COLO668 (cell line): ENCODE measurements at regions not wholly inside any gene's neighbourhood (a gene's known extent, or its start where the extent isn't known, plus 50 kb on each side); places are given as distances from the start of the nearest gene placed in this dataset.
"Not testable (repeated sequence)": the region's sequence is repeated elsewhere in the genome, so short reads cannot be mapped to it uniquely, and the experiment has no call there.

ENCODE experiments used
- DNase-seq: peaks from one replicate; lab custom pipeline; 2025; ENCODE audit not compliant: unreplicated experiment; lab: John Stamatoyannopoulos, UW

DNA sequence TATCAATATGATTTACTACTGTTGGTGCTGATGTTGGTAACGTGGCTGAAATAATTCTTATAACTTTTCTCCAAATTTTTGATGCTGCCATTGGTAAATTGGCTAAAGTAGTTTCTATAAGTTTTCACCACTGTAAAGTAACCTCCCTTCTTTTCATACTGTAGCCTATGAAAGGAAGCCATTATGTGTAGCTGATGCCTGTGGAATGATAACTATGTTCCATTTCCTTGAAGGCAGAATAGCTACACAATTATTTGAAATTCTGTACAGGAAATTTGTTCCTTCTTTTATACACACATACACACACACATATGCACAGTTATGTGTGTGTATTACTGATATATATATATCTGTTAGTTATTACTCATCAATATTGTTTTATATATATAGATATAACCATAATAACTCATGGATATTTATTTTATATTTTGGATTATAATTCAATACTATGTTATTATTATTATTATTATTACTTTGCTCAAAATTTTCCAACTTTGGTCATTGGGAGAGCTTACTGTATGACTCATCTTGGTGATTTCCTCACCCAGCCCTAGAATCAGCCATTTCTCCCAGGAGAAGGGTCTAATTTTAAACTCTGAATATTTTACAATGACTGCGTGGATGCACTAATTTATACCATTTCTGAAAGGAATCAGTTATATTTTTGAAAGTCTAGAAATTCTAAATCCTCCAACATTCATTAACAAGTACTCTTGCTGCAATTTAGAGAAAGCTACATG lies 1677.7 kb downstream of the SUCLG1 start:
- no peak for DNase-seq

DNA sequence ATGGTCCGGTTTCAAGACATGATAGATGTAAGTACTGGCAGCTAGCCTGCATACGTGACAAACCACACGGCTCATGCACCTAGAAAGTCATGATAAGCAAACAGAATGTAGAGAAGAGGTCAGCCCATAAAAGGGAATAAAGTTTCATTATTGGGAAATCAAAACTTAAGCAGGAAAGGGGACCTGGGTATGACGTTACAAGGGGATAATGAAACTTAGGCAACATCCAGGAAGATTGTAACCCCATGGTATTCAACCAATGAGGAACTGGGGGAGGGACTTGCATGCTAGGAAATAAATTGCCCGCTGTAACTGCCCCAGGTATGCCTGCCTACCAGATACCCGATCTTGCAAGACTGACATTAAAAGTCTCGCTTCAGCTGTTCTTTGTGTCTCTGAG lies 1679.0 kb downstream of the SUCLG1 start:
- no peak for DNase-seq

DNA sequence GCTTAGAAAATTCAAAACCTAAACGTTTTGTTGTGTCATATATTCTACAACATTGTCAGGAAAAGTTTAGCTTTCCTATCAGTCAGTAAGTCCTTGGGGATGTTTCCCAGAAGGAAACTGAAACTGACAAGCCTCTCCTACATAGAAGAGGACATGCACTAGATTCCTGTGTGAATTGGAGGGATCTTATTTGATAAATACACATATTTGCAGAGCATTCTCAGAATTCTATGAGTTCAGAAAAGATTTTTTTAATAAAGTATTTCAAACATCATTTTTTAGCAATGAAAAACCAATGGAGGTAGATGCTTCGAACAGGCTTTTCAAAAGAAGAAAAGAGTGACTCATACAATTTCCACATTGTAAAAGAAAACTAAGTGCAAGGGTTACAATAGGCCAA lies 1706.7 kb downstream of the SUCLG1 start:
- no peak for DNase-seq

DNA sequence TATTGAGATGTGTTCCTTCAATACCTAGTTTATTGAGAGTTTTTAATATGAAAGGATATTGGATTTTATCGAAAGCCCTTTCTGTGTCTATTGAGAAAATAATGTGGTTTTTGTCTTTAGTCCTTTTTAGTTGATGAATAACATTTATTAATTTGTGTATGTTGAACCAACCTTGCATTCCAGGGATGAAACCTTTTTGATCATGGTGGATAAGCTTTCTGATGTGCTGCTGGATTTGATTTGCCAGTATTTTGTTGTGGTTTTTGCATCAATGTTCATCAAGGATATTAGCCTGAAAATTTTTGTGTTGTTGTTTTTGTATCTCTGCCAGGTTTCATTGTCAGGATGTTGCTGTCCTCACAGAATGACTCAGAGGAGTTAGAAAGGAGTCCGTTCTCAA lies 1710.4 kb downstream of the SUCLG1 start:
- DNase-seq, result no peak

DNA sequence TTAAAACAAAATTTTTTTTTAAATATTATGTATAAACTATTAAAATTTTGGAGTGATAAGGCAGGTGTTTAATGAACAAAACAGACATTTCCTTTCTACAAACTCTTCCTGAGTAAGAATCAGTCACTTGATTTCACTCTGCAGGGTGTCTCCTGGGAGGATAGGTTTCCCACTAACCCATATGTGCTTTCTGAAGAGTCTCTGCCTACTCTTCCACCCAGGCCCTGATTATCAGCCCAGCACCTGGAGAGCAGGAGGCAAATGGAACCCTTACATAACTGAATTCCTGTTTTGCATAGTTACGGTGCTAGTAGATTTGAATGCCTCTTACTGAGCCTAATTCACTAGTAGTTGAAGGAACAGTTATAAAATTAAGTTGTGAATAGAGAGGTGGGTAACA lies 1718.6 kb downstream of the SUCLG1 start:
- DNase-seq, result no peak

DNA sequence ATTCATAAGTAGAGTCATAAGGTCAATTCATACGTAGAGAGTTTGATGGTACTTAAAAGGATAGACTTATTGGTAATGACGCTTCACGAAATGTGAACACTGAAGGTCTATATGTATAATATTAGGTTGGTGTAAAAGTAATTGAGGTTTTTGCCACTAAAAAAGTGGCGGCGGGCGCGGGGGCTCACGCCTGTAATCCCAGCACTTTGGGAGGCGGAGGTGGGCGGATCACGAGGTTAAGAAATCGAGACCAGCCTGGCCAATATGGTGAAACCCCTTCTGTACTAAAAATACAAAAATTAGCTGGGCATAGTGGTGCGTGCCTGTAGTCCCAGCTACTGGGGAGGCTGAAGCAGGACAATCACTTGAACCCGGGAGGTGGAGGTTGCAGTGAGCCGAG lies 1721.1 kb downstream of the SUCLG1 start:
- DNase-seq, result not testable (repeated sequence)

DNA sequence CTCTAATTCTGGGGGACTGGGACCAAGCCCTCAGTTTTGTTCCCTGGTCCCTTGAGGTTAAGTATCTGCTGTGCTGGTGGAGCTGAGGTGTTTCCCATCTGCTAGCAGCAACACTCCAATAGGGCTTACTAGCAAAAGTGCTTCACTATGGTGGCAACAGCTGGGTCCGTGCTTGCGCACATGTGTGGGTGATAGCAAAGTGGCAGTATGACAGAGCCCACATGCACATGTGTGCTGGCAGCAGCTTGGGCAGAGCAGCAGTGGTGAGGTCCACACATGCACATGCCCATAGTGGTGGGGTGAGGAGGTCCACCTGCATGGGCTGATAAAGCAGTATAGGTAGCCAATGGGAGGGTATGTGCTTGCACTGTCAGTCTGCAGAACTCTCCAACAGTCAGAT lies 1723.7 kb downstream of the SUCLG1 start:
- no peak for DNase-seq

DNA sequence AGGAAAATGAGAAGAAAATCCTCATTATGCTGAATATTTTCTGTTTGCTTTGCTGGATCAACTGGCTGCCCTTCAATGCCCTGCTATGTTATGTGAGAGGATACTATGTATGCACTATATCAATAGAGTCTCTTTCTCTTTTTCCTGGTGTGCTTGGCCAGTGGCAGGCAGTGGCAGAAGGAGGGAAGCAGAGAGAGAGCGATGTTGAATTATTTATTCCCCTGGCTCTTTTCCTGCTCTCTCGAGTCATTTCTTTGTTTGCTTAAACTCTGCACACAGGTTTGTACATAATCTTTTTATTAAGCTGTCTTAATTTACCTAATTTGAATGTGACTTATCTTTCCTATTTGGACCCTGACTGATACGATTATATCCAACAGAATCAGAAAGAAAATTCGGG lies 1727.3 kb downstream of the SUCLG1 start:
- DNase-seq, result peak; percentile 3

DNA sequence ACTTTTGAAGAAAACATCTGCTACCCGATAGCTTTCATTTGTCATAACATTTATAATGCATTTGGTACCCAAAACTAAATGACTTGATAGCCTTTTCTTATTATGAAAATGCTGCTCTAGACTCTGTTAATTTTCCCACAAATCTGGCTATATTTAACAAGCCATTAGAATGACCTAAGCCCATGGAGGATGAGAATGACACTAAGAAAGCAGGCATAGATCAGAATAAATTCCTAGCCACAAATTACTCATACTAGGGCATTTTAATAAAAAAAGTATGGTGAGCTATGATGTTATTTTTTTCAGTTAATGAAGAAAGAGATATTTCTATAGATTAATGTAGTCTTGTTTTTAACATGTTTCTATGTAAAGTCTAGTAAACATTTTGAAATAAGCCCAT lies 1728.3 kb downstream of the SUCLG1 start:
- DNase-seq, result no peak

DNA sequence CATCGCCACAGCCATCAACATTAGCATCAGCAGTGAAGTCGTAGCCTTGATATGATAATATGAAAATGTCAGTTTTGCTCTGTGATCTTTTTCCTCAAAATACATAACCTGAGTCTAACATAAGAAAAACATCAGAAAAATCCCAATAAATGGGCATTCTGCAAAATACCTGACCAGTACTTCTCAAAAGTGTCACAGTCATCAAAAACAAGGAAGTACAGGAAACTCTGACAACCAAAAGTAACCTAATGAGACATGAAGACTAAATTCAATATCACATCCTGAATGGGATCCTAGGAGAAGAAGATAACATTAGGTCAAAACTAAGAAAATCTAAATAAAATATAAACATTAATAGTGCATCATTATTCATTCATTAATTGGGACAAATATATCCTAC lies 1731.0 kb downstream of the SUCLG1 start:
- no peak for DNase-seq

DNA sequence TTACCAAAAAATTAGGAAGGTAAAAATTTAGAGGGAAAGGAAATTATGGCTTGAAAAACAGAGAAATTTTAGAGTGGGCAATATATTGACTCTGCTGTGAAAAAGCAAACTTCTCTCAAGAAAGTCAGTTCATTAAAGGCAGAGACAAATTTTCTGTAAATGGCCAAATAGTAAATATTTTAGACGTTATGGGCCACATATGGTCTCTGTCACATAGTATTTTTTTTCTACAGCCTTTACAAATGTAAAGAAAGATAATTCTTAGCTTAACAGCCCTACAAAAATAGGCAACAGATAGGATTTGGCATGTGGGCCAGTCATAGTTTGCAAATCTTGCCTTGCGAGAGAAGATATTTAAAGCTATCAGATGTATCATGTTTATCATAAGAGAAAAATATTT lies 1750.4 kb downstream of the SUCLG1 start:
- DNase-seq, result no peak

DNA sequence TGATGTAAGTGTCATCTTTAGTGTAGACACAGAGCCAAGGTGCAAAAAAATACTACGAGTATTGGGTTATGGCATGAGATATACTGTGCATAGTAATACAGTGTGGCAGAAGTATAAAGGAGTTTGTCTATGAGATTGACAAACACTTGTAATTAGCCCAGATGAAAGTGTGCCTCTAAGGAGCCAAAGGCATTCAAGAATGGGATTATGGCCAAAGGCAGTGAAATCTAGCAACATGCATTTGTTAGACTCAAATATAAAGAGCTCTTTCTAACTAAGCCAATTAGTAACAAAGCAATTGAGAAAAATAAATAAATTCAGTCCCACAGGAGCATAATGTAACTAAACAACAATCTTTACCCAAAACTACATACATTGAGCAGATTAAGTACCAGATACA lies 1761.8 kb downstream of the SUCLG1 start:
- no peak for DNase-seq

DNA sequence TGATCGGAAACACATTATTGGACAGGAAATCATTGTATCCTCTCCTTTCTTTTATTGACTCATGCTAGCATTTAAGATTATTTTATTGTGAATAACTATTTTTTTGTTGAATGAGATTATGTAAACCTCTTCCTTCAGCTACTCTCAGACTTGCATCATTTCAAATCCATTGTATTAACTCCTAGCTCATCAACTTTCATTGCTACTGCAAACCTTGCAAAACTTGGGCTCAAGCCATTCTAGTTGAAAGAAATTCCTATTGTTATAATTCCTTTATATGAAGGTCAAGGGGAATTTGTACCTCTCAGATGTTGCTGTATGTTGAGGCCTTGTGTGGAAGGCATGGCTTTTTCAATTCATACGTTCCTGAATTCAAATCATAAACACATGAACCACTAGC lies 1764.6 kb downstream of the SUCLG1 start:
- no peak for DNase-seq

DNA sequence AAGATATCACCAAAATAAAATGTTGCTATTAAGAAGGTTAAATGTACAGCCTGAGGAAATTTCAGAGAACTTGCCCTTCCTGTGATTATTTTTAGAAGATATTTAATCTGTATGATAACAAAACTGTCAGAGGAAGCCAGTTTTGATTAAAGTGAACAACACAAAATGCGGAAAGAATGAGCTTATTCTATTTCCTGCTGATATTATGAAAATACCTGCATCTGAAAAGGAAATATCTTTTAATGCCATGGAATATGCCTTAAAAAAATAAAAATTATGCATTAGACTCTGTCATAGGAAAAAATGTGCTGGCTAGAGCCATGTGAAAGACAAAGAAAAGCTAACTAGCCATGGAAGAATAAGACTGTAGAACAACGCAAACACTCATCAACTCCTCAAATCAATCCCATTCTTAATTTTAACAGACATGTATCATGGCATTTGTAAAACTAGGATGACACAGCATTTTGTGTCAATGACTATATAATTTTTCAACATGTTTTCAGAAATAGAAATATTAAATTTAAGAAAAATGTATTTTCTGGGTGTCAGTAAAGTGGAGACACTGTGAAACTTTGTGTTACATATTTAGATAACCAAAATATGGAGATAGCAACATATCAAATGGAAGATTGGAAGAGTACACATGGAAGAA lies 1768.2 kb downstream of the SUCLG1 start:
- DNase-seq, result no peak

DNA sequence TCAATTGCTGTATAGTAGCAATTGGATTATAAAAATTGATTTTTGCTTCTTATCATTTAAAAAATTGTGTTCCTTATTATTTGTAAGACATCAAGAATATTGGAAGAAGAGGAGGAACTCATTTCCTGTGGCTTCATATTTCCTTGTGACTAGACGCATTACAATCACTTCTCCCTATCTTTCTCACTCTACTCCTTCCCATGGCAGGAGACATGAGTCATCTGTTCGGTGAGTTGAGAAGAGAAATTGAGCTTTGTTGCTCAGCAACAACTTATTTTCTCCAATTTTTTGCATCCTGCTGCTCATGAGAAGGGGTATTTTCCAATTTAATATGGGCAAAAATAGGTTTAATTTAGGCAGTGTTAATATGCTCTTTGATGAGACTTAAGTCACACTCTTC lies 1783.9 kb downstream of the SUCLG1 start:
- DNase-seq, result no peak

DNA sequence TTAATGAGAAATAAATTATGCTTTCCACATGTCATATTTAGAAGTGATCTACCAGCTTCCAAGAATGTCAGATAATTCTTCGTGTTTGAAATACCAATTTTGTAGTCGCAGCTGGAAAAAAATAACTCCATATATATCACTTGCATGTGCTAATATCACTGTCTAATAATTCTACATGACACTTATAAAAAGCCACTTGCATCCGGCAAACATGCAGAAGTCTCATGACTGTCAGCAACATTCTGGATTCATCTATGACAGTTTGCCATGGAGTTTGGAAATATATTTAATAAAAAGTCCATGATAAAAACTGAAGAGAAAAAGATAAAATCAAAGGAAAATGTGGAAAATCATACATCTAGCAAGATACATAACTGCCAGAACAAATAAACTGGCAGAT lies 1784.4 kb downstream of the SUCLG1 start:
- DNase-seq, result no peak

DNA sequence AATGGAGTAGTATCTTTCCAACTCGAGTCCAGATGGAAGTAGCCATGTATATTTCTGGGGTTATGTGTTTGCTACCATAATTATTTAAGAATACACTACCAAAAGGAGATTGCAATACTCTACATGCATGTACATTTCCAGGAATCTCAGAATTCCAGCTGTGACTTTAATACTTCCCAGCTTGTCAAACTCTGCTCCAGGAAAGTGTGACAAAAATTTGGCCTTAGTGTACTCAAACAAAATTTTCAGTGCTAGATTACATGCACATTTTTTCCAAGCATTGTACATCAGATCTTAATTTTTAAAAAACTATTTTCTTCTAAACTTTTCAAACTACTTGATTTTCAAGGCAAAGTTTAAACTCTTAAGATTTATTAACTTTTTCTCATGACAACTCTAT lies 1791.6 kb downstream of the SUCLG1 start:
- DNase-seq, result no peak

DNA sequence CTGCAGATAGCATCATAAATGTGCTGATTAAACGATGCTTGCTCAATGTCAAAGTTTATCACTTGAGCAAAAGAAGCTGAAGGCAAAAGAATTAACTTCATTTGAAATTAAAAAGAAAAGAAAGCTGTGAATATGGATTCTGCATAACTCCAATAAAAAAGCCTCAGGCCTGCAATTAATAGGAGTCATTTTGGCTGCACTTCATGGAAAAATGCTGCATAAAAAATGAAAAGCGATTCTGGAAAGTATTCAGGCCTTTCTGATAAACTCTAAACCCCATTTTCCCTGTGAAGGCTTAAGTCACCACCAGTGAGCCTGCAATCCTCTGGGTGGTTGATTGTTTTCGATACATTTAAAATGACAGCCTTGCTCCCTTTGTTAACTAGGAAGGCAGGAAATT lies 1793.4 kb downstream of the SUCLG1 start:
- no peak for DNase-seq

DNA sequence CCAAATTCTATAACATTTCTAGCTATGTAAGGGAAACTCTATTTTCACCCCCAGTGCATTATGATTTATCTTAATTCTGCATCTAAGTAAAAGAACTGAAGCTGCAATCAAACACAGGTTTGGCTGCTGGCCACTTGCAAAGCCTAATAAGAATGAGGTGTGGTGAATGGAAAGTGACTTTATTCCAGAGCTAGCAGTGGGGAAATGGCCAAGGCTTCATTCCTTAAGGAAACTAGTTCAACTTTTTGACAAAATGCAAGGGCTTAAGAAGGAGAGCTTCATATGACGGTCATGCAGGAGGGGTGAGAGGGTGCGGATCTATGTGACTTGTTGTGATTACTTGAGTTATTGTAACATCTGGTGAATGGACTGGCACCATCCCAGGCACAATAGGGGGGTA lies 1802.0 kb downstream of the SUCLG1 start:
- DNase-seq, result no peak

DNA sequence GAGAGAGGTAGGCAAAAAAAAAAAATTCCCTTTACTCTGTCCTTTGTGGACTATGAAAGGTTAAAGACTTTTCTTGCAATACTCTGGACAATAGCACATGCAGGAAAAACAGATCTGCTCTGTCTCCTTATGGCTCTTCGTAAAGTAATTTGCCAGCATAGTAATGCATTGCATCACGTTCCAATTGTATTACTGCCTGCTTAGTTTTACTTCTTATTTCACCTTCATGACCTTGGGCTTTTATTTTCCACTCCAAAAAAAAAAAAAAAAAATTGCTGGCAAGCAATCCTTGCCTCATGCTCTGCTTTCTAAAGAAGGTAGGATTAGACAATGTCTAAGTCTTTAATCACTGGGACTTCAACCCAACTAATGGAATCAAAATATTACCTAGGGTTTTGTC lies 1802.7 kb downstream of the SUCLG1 start:
- no peak for DNase-seq

DNA sequence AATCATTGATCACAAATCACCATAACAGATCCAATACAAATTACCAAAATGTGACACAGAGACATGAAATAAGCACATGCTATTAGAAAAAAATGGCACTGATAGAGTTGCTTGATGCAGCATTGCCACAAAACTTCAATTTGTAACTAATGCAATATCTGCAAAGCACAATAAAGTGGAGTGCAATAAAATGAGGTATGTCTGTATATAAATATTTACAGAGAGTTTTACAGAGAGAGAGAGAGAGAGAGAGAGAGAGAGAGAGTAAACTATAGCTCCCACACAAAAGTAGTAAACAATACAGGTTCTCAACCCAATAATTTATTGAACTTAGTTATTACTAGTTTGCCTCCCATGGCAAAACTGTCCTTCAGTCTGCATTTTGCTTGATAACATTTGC lies 1807.0 kb downstream of the SUCLG1 start:
- no peak for DNase-seq

DNA sequence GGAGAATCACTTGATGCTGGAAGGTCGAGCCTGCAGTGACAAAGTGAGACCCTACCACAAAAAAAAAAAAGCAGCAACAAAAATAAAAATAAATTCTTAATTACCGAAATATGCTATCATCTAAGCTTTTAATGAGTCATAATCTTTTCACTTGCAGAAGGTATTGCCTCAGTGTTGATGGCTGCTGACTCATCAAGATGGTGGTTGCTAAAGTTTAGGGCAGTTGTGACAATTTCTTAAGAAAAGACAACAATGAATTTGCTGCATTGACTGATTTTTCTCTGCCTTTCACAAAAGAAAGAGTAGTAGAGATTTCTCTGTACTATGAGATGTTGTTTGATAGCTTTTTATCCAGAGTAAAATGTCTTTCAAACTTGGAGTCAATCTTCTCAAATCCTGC lies 1809.0 kb downstream of the SUCLG1 start:
- no peak for DNase-seq

DNA sequence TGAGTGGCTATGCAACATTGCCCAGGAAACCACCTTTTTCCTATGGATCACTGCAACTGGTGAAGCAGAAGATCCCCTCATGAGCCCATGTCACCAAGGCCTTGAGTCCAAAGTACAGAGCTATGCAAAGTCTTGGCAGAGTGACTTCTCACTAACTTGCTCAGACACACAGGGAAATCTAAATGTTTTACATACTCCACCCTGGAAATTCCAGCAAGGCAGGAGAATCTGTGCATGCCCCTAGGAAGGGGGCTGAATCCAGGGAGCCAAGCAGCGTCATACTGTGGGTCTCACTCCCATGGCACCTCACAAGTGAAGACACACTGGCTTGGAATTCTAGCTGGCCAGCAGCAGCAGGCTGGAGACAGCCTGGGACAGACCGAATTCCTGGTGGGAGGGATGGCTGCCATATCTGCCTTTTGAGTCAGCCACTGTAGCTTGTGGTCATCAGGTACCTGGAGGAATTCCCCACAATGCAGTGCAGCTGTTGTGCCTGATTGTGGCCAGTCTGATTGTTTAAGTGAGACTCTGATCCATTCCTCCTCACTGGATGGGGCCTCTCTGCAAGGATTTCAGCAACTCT lies 1817.4 kb downstream of the SUCLG1 start:
- no peak for DNase-seq
